Medulla oblongata (tissue), 1 donor: ENCODE measurements at regions not wholly inside any gene's neighbourhood (a gene's known extent, or its start where the extent isn't known, plus 50 kb on each side); places are given as distances from the start of the nearest gene placed in this dataset.

Experiments
- DNase-seq: peaks from one replicate; pipeline ENCODE4 v3.0.0-alpha.2; 2015; ENCODE audit errors: extremely low spot score

DNA sequence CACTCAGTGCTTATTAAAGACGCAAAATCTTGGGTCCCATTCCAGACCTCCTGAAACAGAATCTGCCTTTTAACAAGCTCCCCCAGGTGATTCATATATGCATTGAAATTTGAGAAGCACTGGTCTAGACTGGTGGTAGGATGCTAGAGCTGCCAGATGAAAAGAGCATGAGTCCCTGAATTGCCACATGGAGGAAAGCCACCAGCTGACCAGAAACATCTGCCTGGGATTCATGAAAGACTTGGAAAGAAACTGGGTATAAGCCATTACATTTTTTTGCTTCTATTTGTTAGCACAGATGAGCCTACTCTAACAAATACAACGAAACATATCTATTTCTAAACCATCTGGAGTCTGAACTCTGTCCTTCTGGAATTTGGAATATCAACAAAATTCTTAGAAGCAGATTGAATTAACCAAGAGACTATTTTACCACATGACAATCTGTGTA lies 228.9 kb downstream of the RBM43 start:
- no peak for DNase-seq

DNA sequence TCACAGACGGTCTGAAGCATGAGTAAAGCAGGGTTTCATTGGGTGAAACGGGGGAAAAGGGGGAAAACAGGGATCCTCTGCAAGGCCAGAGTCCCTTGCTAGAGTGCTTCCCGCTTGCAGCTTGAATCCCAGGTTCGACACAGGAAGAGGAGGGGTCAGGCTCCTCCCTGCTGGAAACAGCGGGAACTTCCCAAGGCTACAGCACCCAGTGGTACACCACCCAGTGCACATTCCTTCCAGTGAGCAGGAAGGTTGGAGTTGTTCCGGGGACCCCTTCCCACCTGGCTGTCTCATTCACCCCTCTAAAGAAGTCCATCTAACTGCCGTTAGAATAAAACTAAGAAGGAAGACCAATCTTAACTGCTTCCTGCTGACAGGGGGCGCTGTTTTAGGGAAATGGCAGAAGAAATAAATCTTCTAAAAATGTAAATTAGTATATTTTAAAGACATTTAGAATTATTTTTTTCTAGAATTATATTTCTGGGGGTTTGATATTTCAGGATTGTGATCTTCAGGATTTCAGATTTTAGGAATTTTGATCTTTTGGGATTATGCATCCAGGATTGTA lies 230.9 kb downstream of the RBM43 start:
- DNase-seq = no peak

DNA sequence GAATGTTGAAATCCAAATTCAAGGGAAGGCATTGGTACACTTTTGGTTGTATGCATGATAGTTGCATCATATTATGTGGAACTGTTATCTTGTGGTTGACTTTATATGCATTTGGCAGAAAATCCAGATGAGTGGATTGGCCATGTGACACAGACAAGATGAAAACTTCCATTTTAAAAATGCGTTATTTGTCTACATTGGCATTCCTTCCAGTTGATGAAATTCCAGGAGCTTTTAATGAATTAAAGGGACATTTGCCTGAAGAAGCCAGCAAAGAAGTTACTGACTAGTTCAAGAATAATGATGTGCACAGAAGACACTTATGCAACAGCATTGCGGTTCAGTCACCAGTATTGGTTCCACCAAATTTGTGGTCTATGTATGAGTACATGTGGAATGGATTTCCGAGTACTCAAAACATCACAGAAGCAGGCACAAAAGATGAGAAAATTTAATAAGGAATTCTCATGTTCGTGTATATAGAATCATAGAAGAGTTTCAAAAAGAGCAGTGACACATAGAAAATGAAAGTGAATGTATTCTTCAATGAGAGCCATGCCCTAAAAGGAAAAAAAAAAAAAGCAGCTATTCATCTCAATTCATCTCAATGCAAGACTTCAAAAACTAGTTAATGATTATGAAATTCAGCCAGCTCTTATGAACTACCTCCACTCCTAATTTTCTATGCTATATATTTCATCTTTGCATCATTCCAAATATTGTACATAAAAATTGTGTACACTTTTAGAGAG lies 232.1 kb downstream of the RBM43 start:
- no peak for DNase-seq

DNA sequence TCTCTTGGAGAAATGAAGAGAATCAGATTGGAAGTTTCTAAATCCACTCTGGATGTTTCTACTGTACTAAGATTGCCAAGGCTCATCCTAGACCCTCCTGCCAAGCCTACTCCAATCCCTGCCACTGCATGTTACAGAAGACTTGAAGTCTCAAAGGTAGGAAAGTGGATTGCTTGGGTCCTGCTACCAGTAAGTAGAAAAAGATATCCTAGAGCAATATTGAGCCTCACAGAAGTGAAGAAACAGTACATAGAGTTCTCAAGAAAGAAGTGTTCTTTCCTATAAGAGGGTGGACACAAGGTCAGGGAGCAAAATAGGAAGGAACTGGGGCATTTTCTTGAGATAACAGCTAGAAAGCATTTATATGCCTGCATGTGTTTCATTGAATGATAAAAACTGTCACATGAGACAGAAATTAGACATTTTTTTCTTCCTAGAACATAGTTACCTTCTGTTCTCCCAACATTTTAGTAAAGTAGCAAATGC lies 232.9 kb downstream of the RBM43 start:
- no peak for DNase-seq

DNA sequence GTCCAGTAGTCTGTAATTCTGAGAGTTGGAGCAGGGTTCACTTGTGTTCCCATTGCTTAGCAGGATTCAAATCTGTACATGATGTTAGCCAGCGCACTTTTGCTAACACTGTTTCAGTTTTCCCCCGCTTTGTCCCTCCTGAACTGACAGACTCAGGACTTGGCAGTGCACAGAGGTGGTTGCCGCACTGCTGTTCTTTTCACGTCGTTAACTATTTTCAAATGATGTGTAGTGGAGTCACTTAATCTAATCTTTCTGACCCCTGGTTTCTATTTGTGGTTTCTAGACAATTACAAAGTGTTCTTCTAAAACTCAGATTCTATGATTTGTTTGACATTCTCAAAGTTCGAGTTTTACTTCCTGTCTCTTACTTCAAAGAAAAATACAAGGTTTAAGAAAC lies 234.5 kb downstream of the RBM43 start:
- DNase-seq = no peak

DNA sequence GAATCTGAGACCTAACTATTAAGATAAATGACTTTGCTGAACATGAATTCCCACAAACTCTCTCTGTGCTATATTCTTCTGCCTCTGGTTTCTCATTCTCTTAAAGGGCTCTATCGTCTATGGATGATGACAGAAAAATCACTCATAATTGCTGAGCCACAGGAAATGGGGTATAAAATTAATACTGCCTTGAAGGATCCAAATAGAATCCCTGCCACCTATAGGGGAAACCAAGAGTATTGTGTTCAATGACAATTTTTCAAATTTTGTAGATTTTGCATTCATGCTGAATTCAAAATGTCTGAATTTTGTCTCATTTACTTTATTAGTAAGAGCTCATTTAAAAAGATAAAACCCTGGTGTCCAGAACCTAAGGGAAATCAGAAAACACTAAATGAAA lies 235.8 kb downstream of the RBM43 start:
- no peak for DNase-seq

DNA sequence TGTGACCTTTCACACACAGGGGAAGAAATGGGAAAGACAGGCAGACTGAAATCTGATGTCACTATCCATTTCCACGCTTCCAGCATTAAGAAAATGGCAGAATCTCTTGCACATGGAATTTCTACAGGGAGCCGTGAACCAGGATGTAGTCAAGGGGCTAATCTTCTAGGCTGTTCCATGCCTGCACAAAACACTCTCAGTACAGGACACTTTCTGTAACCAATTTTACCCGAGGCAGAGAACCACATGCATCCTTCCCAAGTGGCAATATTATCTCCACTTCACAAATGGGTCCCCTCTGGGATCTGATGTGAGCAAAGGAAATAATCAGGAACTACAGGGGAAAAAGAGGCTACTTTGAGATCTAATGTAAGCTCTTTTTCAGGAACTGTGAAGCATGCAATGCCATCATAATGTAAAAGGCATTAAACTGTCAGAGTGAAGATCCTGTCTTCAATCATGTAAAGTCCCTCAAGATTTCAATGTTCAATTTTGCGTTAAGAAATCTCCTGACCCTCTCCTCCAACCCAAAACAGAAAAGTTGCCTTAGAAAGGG lies 236.9 kb downstream of the RBM43 start:
- DNase-seq = no peak

DNA sequence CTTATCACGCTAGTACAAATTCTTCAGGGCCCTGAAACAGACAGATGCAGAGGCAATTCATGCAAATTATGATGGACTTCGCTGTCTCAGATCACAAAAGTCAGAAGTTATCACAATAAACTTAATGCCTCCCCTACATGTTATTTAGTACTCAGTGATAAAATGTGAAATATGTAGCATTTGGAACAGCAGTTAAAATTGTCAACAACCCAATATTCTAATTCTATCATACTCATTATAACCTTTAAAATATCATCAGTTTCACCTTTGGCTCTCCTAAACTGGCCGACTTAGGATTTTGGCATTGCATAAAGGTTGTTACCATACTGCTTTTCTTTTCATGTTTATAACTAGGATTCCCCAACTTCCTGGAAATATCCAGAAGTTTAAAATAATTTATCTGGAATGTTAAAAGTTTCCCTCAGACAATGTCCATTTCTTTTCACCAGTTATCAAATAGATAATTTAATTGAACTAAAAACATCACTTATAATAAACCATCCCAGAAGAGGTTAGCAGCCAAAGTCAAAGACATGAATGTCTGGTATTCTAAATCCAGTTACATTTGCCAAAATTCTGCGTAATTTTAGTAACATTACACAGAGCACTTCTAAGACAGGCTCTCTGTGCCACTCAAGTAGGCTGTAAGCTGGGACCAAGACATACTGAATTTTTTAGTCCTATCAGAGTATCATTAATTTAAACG lies 239.8 kb downstream of the RBM43 start:
- DNase-seq = no peak

DNA sequence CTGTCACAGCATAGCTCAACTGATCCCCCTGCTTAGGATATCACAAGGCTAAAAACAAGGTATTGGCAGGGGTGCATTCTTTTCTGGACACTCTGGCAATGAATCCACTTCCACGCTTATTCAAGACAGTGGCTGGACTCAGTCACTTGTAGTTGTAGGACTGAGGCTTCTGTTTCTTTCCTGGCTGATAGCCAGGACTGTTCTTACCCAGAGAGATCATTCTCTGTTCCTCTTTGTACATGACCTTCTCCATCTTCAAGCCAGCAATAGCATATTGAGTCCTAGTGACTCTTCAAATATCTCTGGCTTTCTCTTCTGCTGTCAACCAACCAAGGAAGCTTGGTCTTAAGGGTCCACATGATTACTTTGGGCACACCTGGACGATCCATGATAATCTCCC lies 241.3 kb downstream of the RBM43 start:
- DNase-seq = no peak

DNA sequence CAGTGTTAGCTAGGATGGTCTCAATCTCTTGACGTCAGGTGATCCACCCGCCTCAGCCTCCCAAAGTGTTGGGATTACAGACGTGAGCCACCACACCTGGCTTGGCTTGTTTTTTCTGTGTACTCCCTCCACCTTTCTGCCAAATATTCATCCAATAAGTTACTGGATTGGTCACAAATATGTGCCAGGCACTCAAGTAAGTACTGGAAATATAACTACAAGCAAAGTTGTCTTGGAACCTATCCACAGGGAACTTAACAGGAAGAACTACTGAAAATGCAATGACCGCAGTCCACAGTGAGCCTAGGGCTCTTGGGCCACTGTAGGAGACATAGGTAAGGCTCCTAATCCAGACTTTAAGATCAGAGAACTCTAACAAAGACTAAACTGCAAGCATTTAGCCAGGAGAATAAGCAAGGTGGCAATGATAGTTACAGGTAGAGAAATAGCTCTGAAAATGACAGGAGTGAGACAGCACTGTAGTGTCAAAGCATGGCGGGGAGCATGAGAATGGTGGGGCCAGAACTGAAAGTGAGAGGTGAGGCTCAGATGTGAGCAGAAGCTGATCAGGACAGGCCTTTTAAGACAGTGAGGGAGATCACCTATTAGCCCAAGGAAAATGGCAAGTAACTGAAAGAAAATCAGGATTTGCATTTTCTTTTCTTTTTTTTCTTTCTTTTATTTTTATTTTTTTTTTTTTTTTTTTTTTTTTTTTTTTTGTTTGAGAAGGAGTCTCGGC lies 252.1 kb downstream of the RBM43 start:
- no peak for DNase-seq

DNA sequence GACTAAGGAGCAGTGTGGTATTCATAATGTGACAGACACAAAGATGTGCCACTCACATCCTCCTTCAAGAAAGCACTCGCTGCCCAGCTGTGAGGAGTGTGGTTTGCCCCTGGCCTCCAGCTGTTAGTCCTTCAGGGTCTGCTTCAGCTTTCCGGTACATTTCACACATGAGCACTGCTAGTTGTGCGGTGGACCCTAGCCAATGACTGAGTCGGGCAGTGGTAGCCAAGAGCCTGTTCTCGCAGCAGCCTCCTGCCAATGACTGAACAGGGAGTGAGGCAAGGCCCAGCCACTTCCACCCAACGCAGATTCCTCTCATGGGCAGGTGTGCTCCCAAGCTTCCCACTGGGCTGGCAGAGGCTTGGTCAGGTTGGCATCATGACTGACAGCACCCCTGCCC lies 254.3 kb downstream of the RBM43 start:
- peak; percentile 18 for DNase-seq

DNA sequence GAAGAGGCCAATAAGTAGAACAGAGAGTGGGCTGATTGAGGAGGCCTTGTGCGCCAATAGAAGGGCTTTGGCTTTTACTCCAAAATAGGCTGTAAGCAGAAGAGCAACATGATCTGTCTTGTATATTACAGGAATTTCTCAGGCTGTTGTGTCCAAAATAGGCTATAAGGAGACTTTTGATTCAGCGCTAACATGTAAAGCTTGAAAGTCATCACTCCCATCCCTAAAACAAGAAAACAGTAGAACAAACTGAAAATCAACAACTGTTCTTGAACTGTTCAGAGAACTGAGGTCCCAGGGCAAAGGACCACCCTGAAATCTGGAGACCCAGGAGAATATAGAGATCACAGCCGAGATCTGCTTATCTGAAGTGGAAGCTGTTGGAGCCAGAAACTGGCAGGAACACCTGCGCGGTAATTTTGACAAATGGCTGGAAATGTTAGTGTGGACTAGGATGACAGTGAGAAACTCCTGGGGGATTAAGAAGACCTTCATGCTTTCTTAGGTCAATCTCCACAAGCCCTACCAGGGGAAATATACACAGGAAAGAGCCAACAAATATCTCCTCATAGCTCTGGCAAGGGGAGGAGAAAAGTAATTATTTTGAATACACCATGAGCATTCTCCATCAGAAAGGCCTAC lies 258.6 kb downstream of the RBM43 start:
- DNase-seq = no peak

DNA sequence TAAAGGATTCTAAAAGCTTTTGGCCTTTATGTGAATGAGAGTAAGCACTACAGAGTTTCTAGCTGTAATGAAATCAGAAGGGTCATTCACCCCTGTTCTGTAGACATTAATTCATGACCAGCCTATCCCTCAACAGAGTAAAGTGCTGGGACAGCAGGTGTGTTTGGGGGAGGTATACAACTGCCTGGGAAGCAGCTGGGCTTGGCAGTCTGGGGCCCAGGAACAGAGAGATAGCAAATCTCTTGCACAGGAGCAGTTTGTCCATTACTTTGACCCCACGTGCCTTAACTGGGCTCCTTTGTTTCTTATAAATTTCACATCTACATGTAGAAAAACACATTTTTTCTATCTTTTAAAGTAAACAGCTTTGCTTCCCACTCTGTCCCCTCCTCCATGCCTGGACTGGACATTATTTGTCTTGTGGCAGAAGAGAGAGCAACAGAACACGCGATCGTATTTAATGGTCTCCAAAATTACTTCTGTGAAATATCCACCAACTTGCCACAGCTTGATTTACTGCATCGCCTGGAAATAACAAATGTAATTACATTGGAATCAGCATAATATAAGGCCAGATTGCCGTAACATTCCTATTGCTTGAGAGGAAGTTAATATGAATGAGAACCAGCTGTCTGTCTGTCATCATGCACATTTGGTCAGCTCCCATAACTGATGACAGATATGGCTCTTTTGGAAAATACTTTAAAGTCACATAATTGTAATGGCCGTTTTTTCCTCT lies 263.8 kb downstream of the RBM43 start:
- no peak for DNase-seq

DNA sequence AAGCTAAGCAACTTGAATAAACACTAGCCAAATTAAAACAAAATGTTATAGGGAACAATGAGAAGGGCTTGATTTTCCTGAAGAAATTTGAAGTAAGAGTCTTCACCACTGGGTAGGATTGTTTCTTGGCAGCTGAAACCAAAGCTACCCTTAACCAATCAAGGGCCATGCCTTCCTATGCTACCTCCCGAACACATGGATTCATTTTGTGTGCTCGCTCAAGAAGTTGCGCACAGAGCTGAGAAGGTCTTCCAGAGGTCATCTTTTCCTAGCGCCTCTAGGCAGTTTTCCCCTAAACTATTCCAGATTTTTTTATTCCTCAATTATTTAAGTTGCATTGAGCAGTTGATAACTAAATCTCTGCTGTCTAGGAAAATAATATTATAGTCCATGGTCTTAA lies 264.6 kb downstream of the RBM43 start:
- DNase-seq = no peak

DNA sequence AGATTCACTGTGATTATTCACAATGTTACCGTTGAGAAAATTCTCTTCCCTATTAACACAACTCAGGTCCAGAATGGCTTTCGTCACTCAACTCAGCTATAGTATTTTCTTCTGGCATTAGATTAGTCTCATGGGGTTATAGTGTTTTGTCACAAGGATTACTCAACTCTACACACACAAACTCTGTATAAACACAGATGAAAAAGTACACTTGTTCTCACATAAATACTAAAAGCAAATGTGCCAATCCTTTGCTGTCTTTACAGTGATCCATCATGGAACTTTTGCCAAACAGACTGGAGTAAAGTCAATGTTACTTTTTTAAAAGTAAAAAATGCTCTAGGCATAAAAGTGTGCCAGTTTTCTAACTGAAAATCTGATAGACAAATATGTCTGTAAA lies 267.6 kb downstream of the RBM43 start:
- DNase-seq = no peak

DNA sequence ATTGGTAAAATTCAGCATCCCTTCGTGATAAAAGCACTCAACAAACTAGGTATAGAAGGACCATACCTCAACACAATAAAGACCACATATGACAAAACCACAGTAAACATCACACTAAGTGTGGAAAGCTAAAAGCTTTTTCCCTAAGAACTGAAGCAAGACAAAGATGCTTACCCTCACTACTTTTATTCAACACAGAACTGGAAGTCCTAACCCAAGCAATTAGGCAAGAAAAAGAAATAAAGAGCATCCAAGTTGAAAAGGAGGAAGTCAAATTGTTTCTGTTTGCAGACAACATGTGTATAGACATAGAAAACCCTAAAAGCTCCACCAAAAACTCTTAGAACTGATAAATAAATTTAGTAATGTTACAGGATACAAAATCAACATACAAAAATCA lies 271.7 kb downstream of the RBM43 start:
- DNase-seq = no peak

DNA sequence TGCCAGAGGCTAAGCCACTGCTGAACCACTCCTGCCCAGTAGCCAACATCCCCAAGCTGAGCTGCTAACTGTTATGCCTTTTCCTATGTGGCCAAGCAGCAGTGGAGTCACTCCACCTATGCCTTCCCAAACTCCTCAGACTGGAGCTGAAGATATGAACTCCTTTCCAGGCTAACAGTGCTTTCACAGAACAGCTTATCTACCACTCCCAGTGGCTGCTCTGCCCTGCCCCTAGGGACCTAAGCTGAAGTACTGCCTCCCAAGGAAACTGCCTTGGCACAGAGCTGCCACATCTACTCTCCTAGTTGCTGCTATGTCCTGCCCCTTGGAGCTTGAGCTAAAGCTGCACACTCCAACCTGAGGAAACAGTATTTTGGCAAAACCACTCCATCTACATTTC lies 275.9 kb downstream of the RBM43 start:
- DNase-seq = no peak

DNA sequence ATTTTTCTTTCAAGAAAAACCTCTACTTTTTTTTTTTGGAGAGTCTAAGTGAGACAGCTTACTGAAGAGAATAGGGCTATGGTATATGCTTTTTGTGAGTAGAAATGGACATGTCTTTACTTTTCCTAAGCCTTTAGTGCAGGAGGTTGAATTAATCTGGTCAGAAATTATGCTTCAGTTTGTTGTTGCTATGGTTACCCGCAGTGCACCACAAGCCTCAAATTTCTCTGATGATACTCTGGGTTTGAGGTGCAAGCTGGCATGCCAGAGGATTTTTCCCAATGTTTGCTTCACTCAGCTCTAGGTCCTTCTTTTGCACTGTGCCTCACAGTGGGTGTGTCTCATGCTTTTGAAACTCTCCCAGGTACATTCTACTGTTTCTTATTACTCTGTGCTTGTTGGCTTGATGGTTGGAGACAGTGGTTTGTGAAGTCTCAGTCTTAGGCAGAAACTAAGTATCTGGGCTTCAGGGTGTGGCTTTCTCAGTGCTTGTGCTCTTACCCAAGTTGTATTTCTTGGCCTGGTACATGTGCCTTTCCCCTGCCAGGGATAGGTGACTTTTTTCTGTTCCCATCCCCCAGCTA lies 278.3 kb downstream of the RBM43 start:
- DNase-seq = no peak

DNA sequence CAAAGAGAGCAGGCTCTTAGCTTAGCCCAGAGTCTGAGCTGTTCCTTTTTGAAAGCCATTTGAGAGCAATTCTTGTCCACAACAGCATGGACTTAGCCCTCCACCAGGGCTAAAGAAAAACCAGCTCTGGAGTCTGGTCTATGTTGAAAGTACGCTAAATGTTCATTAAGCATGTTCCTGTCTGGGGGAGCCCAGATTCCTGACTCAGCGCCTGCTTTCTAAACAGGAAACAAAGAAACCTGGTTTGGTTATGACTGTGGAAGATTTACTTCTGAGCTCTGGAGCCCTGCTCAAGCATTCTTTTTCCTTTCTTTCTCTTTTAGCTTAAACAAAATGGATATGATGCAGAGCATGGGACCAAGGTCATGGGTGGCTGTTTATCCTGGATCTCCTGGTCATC lies 279.8 kb downstream of the RBM43 start:
- DNase-seq = no peak

DNA sequence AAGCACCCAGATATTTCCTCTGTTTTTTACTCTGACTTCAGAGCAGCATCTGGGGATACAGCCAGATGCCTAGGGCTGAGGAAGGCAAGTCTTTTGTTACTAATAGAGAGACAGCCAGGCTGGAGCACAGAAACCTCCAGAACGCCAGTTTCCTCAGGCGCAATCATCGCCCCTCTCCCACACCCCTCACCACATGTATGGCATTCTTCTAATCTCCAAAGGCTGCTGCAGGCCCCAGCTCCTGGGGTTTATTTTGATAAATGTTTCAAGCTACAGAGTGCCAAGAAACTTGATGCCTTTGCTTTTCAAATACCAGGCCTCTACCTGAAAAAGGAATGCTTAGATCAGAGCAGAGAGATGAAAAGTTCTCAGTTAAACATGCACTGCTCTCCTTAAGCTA lies 283.6 kb downstream of the RBM43 start:
- DNase-seq = no peak
